HL-60 (cell line): ENCODE measurements at regions not wholly inside any gene's neighbourhood (a gene's known extent, or its start where the extent isn't known, plus 50 kb on each side); places are given as distances from the start of the nearest gene placed in this dataset.

ENCODE experiments used
- CTCF ChIP-seq: IDR thresholded peaks from one replicate; pipeline ENCODE4 v1.5.1; 2011; ENCODE audit warnings: low read length, control low read depth, inconsistent platforms; ENCODE audit not compliant: insufficient read depth
- GABPA ChIP-seq: IDR thresholded peaks from 2 replicates; pipeline ENCODE4 v1.6.1; 2012; ENCODE audit warnings: low read depth
- POLR2AphosphoS5 ChIP-seq: IDR thresholded peaks from 2 replicates; pipeline ENCODE4 v1.6.1; 2012; ENCODE audit warnings: low read depth
- SPI1 ChIP-seq: IDR thresholded peaks from 2 replicates; pipeline ENCODE4 v1.6.1; 2012; ENCODE audit warnings: low read depth, mild to moderate bottlenecking, borderline replicate concordance
- TF ChIP-seq, protein P1 (sequence below): IDR thresholded peaks from 2 replicates; pipeline ENCODE4 v1.6.1; 2012; ENCODE audit warnings: low read depth; ENCODE audit not compliant: insufficient replicate concordance

DNA sequence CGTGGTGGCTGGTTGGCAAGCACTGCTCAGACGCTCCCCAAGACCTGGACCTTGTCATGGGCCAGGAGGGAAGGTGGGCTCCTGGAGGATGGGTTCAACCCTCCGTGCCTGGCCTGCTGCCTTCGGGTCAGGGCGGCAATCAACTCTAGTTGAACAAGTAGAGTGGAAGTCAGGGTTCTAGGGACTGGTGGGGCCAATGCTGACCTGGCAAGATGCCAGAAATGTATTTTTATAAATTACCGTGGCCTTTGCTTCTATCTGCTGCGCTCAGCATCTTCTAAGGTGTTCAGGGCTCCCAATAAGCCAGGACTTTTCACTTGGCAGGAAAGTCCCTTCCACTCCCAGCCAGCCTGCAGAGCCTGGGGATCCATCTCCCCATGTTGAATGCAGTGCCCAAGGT is 207.1 kb upstream of the N4BP1 start:
- TF ChIP-seq CTCF (no peak), POLR2AphosphoS5 (no peak), GABPA (no peak), SPI1 (no peak)
- TF ChIP-seq, protein P1, sequence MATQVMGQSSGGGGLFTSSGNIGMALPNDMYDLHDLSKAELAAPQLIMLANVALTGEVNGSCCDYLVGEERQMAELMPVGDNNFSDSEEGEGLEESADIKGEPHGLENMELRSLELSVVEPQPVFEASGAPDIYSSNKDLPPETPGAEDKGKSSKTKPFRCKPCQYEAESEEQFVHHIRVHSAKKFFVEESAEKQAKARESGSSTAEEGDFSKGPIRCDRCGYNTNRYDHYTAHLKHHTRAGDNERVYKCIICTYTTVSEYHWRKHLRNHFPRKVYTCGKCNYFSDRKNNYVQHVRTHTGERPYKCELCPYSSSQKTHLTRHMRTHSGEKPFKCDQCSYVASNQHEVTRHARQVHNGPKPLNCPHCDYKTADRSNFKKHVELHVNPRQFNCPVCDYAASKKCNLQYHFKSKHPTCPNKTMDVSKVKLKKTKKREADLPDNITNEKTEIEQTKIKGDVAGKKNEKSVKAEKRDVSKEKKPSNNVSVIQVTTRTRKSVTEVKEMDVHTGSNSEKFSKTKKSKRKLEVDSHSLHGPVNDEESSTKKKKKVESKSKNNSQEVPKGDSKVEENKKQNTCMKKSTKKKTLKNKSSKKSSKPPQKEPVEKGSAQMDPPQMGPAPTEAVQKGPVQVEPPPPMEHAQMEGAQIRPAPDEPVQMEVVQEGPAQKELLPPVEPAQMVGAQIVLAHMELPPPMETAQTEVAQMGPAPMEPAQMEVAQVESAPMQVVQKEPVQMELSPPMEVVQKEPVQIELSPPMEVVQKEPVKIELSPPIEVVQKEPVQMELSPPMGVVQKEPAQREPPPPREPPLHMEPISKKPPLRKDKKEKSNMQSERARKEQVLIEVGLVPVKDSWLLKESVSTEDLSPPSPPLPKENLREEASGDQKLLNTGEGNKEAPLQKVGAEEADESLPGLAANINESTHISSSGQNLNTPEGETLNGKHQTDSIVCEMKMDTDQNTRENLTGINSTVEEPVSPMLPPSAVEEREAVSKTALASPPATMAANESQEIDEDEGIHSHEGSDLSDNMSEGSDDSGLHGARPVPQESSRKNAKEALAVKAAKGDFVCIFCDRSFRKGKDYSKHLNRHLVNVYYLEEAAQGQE, result no peak
